Small intestine (tissue), 7 donors: ENCODE measurements at regions not wholly inside any gene's neighbourhood (a gene's known extent, or its start where the extent isn't known, plus 50 kb on each side); places are given as distances from the start of the nearest gene placed in this dataset.

ENCODE experiments used
- DNase-seq, 2 donors: peaks; one replicate each; pipeline versions ENCODE4 v3.0.0 to v3.0.0-alpha.2; 2013
- FAIRE-seq: peaks from 2 replicates; lab custom pipeline; 2012; peaks lifted over from hg19 to GRCh38; lab: Jason Lieb, UNC
- H3K27ac ChIP-seq, 3 donors: one replicate each; pipeline ENCODE4 v1.5.1; 2013; ENCODE audit warnings: low read length in 2 of 3, mild to moderate bottlenecking in 2 of 3, control low read depth in 1 of 3, inconsistent platforms in 1 of 3, low read depth in 1 of 3, moderate library complexity in 1 of 3
- H3K27me3 ChIP-seq, 3 donors: one replicate each; pipeline ENCODE4 v1.6.1; 2013; ENCODE audit warnings: low read length in 3 of 3, inconsistent platforms in 1 of 3; ENCODE audit not compliant: control insufficient read depth in 3 of 3, insufficient read depth in 3 of 3
- H3K36me3 ChIP-seq, 3 donors: one replicate each; pipeline ENCODE4 v1.6.1; 2013; ENCODE audit warnings: low read length in 3 of 3, inconsistent platforms in 1 of 3, low read depth in 1 of 3, mild to moderate bottlenecking in 1 of 3, moderate library complexity in 1 of 3; ENCODE audit not compliant: control insufficient read depth in 3 of 3, insufficient read depth in 2 of 3
- H3K4me1 ChIP-seq, 3 donors: one replicate each; pipeline ENCODE4 v1.6.1; 2013; ENCODE audit warnings: low read length in 2 of 3, inconsistent platforms in 1 of 3, low read depth in 1 of 3, mild to moderate bottlenecking in 1 of 3, moderate library complexity in 1 of 3; ENCODE audit not compliant: control insufficient read depth in 3 of 3, insufficient read depth in 2 of 3
- H3K4me3 ChIP-seq, 3 donors: one replicate each; pipeline ENCODE4 v1.5.1; 2013; ENCODE audit warnings: low read length in 3 of 3, control low read depth in 1 of 3, inconsistent platforms in 1 of 3, low read depth in 1 of 3, mild to moderate bottlenecking in 1 of 3, moderate library complexity in 1 of 3
- H3K9me3 ChIP-seq, 2 donors: one replicate each; pipeline ENCODE4 v1.6.1; 2013; ENCODE audit warnings: low read depth in 1 of 2, low read length in 1 of 2; ENCODE audit not compliant: control insufficient read depth in 2 of 2, insufficient read depth in 1 of 2
- WGBS, 3 donors: extraction: QIAGEN DNeasy Blood & Tissue Kit; methylation state at CpG; one replicate each; pipeline ENCODE4 v1.1.7; 2013; 5-methylcytosine and 5-hydroxymethylcytosine counted together
- donor health status: healthy with polysubstance abuse.
- donor health status: control.
- donor health status: control.
- donor health status: Bipolar disorder and iron deficiency.
- donor health status: healthy.

- 11 to 60% (median 29%) methylated on average over 6 of the region's 6 CpGs for WGBS, 3 donors
- Histone ChIP-seq H3K36me3 (no peaks in the 10 kb centered on the region), H3K4me3 (no peak overlapping the region), H3K27me3 (peaks cover 0 to 14% (median 0%) of the 10 kb centered on the region in 3 donors), H3K4me1 (no peaks in the 10 kb centered on the region), H3K9me3 (no peaks in the 10 kb centered on the region), H3K27ac (no peak overlapping the region)
- DNase-seq, result no peak
- no peak for FAIRE-seq
Measured at GRCh38 chr2:103292573-103292972, 530.7 kb downstream of the TMEM182 start.

DNA sequence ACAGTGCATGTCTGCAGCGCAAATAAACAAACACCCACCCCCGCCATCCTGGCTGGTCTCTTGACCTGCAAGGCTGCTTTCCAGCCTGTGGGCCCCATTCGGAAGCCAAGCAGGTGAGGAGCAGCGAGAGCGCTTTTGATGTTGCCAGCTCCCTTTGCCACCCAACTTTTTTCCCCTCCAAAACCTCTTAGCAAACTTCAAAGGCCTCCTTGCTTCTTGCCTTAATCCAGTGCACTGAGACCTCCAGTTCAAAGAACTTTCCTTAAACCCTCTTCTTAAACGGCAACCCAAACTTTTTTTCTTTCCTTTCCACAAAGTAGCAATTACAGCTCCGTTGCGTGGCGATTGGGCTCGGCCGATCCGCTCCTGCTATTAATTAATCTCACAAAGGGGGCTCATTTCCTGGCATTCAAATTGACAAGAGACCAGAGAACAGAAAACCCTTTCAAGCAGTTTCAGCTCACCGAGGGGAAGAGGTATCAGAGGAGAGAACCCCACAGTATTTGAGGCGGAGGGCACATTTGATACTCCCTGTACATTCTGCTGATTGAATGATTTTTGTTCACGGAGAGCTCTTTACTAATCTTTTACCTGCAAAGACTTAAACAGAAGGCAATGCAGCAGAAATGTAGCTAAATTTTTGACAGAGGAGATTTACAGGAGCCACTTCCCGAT, 531.4 kb downstream of the TMEM182 start:
- no peaks in the 10 kb centered on the region for H3K9me3 ChIP-seq
- no peak overlapping the region for H3K4me3 ChIP-seq
- no peaks in the 10 kb centered on the region for H3K4me1 ChIP-seq
- DNase-seq (no peak), FAIRE-seq (no peak)
- H3K36me3 ChIP-seq, result no peaks in the 10 kb centered on the region
- H3K27me3 ChIP-seq, result peaks cover 0 to 14% (median 0%) of the 10 kb centered on the region in 3 donors
- WGBS, 3 donors, result 20 to 37% (median 29%) methylated on average over 16 of the region's 16 CpGs
- H3K27ac ChIP-seq, result no peak overlapping the region

DNA sequence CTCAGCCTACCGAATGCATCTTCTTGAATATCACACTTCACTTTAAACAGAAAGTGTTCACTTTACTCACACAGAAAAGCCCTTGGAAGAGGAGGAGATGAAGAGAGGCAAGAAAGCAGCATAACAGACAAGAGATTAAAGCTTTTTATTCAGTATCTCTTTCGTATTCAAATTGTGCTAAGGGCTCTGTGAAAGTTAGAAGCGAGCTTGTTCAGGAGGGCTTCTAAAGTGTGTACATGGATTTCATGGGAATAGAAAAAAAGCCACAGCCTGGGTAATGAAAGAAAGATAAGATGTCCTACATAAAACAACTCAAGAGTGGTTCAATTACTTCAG, 531.9 kb downstream of the TMEM182 start:
- H3K36me3 ChIP-seq, result no peaks in the 10 kb centered on the region
- no peaks in the 10 kb centered on the region for H3K4me1 ChIP-seq
- H3K27me3 ChIP-seq, result peaks cover 0 to 14% (median 0%) of the 10 kb centered on the region in 3 donors
- no peaks in the 10 kb centered on the region for H3K9me3 ChIP-seq
- H3K4me3 ChIP-seq, result no peak overlapping the region
- no peak overlapping the region for H3K27ac ChIP-seq
- 40 to 42% (median 41%) methylated on average over 3 of the region's 3 CpGs for WGBS, 3 donors
- DNase-seq (no peak), FAIRE-seq (no peak)

- FAIRE-seq (no peak), DNase-seq (no peak)
- Histone ChIP-seq H3K27ac (no peak overlapping the region), H3K4me1 (no peaks in the 10 kb centered on the region), H3K9me3 (no peaks in the 10 kb centered on the region), H3K36me3 (no peaks in the 10 kb centered on the region), H3K27me3 (peaks cover 0 to 14% (median 0%) of the 10 kb centered on the region in 3 donors), H3K4me3 (no peak overlapping the region)
- 64 to 70% (median 70%) methylated on average over 7 of the region's 7 CpGs for WGBS, 3 donors
Measured at GRCh38 chr2:103294420-103294819, 532.6 kb downstream of the TMEM182 start.

DNA sequence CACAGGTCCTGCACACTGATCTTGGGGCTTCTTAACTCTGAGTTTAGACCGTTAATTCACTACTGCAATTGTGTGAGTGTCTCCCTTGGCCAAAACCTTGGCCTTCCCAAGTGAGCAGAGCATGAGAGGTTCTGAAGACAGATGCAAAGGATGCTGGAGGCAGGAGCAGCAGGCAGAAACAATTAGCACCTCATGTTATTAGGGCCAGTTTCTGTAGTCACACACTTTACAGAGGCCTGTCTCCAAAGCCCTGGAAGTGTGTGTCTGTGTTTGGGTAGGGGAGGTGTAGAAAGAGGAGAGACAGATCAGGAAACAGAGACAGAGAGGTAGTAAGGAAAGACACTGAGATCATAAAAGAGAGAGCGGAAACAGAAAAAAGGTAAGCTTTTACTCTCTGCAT, 533.8 kb downstream of the TMEM182 start:
- H3K27ac ChIP-seq, result no peak overlapping the region
- no peaks in the 10 kb centered on the region for H3K4me1 ChIP-seq
- H3K36me3 ChIP-seq, result no peaks in the 10 kb centered on the region
- no peaks in the 10 kb centered on the region for H3K9me3 ChIP-seq
- H3K4me3 ChIP-seq, result no peak overlapping the region
- peaks cover 0 to 14% (median 0%) of the 10 kb centered on the region in 3 donors for H3K27me3 ChIP-seq
- WGBS, 3 donors, result 71 to 77% (median 74%) methylated on average over 2 of the region's 2 CpGs
- FAIRE-seq, result no peak
- DNase-seq, result no peak

DNA sequence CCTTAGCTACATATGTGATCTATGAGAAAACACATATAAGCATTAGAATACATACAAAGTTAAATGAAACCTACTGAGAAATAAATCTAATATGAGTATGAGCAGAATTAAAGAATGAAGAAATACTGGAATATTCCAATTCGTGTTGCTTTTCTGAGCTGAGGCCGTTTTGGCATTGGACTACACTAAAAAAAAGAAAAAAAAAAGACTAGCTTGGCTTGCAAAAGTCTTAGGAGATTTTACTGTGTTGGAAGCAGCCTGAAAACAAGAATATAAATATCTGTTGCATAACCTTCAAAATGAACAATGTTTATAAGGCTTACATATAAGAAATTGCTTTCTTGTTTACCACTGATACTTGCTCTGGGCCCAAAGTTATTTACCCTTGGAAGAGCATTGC, 562.8 kb downstream of the TMEM182 start:
- Histone ChIP-seq H3K36me3 (no peaks in the 10 kb centered on the region), H3K9me3 (no peaks in the 10 kb centered on the region), H3K27me3 (no peaks in the 10 kb centered on the region), H3K4me3 (no peak overlapping the region), H3K27ac (no peak overlapping the region), H3K4me1 (no peaks in the 10 kb centered on the region)
- 56 to 81% (median 70%) methylated on average over 2 of the region's 2 CpGs for WGBS, 3 donors
- FAIRE-seq, result no peak
- no peak for DNase-seq

DNA sequence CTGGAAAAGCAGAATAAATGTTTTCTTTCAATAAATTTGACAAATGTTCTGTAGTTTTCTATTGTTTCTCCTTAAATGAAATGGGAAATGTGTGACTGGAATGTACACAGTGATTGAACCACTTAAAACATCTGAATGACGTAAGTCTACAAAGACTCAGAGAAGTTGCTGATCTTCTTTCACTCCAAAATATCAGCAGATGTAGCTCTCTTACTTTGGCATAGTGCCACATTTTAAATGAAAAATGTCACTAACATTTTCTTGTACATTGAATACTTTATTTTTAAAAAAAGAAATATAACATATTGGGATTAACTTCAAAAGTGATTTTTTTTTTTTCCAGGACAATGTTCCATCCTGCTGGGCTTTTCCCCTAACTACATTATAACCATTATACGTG, 565.6 kb downstream of the TMEM182 start:
- Histone ChIP-seq H3K27me3 (no peaks in the 10 kb centered on the region), H3K27ac (no peak overlapping the region), H3K9me3 (no peaks in the 10 kb centered on the region), H3K4me3 (no peak overlapping the region), H3K4me1 (no peaks in the 10 kb centered on the region), H3K36me3 (no peaks in the 10 kb centered on the region)
- DNase-seq, result no peak
- no peak for FAIRE-seq
- WGBS, 3 donors, result 64 to 90% (median 81%) methylated on average over 2 of the region's 2 CpGs

- WGBS, 3 donors, result 76 to 85% (median 83%) methylated on average over 2 of the region's 2 CpGs
- H3K4me1 ChIP-seq, result no peaks in the 10 kb centered on the region
- no peaks in the 10 kb centered on the region for H3K27me3 ChIP-seq
- H3K4me3 ChIP-seq, result no peak overlapping the region
- H3K36me3 ChIP-seq, result no peaks in the 10 kb centered on the region
- FAIRE-seq (no peak), DNase-seq (no peak)
- H3K27ac ChIP-seq, result no peak overlapping the region
- H3K9me3 ChIP-seq, result no peaks in the 10 kb centered on the region
Measured at GRCh38 chr2:103327966-103328365, 566.1 kb downstream of the TMEM182 start.

GRCh38 chr2:103335403-103335802, 573.6 kb downstream of the TMEM182 start:
- no peak for DNase-seq
- H3K36me3 ChIP-seq, result no peaks in the 10 kb centered on the region
- no peaks in the 10 kb centered on the region for H3K27me3 ChIP-seq
- H3K4me3 ChIP-seq, result no peak overlapping the region
- no peaks in the 10 kb centered on the region for H3K4me1 ChIP-seq
- no peak for FAIRE-seq
- H3K9me3 ChIP-seq, result no peaks in the 10 kb centered on the region
- 82 to 89% (median 86%) methylated on average over 2 of the region's 2 CpGs for WGBS, 3 donors
- H3K27ac ChIP-seq, result no peak overlapping the region
